Suppressor macrophage (primary cell): ENCODE measurements at regions not wholly inside any gene's neighbourhood (a gene's known extent, or its start where the extent isn't known, plus 50 kb on each side); places are given as distances from the start of the nearest gene placed in this dataset.

Experiments used
- DNase-seq, 4 experiments: peaks; one replicate each; pipeline ENCODE4 v3.0.0-alpha.2; 2020 to 2022

- DNase-seq = no peak
These were observed 371.8 kb downstream of the RPL10L start for GRCh38 chr14:46279776-46280175.

GRCh38 chr14:46279327-46279726 is 372.3 kb downstream of the RPL10L start:
- no peak for DNase-seq

GRCh38 chr14:46259536-46259935 is 392.0 kb downstream of the RPL10L start:
- DNase-seq = no peak

GRCh38 chr14:46256381-46256780 is 395.2 kb downstream of the RPL10L start:
- no peak for DNase-seq

- DNase-seq = peak; percentile 2 to 15 (median 7)
These were observed 401.4 kb downstream of the RPL10L start for GRCh38 chr14:46250113-46250703.

- DNase-seq = no peak
These were observed 403.5 kb downstream of the RPL10L start for GRCh38 chr14:46248001-46248630.

- no peak for DNase-seq
These were observed 406.3 kb downstream of the RPL10L start for GRCh38 chr14:46245276-46245675.

GRCh38 chr14:46233786-46234185 is 417.8 kb downstream of the RPL10L start:
- DNase-seq = no peak

GRCh38 chr14:46230540-46230939 is 421.0 kb downstream of the RPL10L start:
- DNase-seq = no peak

GRCh38 chr14:46215801-46216200 is 435.8 kb downstream of the RPL10L start:
- DNase-seq = no peak

- DNase-seq = no peak
These were observed 452.9 kb downstream of the RPL10L start for GRCh38 chr14:46198676-46199075.

- DNase-seq = no peak
These were observed 453.7 kb downstream of the RPL10L start for GRCh38 chr14:46197856-46198255.
